ENCODE measurements at regions not wholly inside any gene's neighbourhood (a gene's known extent, or its start where the extent isn't known, plus 50 kb on each side); places are given as distances from the start of the nearest gene placed in this dataset.

DNA sequence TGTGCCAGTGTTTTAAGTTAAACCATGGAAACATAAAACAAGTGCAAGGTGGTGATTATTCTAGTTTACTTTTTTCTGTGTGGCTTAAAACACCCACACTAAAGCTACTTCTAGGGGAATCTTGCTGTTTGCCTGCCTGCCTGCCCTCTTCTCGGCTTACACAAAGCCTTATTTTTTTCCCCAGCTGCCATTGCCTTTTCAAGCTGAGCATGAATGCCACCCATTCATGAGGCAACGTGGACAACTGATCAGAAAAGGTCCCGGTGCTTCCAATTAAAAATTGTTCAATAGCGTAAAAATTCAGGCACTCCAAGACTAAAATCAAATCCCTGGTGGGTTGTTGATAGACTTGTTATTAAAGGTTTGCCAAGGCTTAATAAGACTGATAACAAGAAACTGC lies 401.4 kb downstream of the TMEM161B start:
- TF ChIP-seq POLR2AphosphoS5 (IDR thresholded peaks at IDR 0.05; ENCODE audit: borderline replicate concordance, low read depth, low read length): no peak
- no peak for TF ChIP-seq EZH2 (IDR thresholded peaks at IDR 0.05)
- TF ChIP-seq FOXP2 (optimal IDR thresholded peaks at IDR 0.05; ENCODE audit: control extremely low read depth, extremely low read length, insufficient read depth): no peak
